ENCODE measurements at regions not wholly inside any gene's neighbourhood (a gene's known extent, or its start where the extent isn't known, plus 50 kb on each side); places are given as distances from the start of the nearest gene placed in this dataset.
"Not testable (repeated sequence)": the region's sequence is repeated elsewhere in the genome, so short reads cannot be mapped to it uniquely, and the experiment has no call there.

DNA sequence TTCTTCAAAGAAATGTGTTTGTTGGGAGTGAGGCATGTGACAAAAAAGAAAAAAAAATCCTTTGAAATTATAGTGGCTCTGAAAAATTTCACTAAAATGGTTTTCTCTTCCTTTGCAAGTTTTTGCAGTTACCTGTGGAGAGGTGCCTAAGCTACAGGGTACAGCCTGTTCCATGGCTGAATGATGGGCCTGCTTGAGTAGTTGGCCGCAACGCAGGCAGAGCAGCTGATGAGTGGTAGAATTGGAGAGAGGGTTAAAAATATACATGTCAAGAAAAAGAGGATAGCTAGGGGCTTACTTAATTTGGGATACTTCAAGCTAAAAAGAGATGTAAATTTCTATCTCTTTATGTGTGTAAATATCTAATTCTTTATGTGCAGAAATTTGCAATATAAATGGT lies 629.1 kb upstream of the SLC10A2 start:
- DNase-seq (ENCODE audit: low read depth, low spot score), result no peak

DNA sequence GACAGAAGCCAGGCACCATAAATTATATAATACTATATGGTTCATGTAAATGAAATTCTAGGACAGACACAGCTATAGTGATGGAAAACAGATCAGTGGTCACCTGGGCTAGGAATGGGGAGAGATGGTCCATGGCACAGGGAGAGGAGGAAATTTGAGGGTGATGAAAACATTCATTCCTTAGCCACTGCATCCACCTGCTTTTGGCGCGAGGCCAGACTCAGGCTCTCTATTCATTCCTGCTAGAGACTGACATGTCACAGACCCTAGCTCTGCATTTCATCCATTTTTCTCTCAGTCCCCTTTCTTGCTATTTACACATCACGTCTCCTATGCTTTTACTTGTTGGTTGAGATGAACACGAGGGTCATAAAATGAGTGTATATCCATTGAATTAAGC lies 628.3 kb upstream of the SLC10A2 start:
- no peak for DNase-seq (ENCODE audit: low read depth, low spot score)

DNA sequence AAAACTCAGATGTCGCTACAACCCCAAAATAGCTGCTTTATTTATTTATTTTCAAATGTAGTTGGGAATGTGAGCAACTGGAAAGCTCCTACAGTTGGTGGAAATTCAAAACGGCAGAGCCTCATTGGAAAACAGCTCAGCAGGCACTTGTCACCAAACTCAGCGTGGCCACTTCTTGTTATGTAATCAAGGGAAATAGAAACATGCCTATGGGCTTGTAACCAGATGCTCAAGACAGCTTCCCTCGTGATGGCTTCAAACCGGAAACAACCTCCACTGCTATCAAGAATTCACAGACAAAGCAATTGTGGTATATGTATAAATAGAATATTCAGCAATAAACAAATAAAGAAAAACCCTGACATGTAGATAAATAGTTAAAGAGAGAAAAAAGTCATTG lies 627.8 kb upstream of the SLC10A2 start:
- DNase-seq (ENCODE audit: low read depth, low spot score), result no peak

DNA sequence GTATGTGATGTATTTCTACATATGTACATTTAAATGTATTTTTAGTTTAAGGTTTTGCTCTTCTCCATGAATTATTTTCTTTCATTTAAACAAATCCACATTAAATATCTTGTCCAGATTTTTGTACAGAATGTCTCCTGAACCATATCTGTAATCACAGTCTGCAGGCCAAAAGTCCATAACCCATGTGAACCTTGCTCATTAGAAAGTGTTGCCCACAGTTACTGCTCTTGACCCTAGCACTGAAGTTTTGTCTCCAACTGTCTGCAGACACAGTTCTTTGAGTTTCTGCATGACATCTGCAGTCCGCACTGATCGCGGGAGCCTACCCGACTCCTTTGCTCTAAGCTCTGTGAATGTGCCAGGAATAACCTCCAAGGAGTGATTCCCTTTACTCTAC lies 626.2 kb upstream of the SLC10A2 start:
- no peak for DNase-seq (ENCODE audit: low read depth, low spot score)

DNA sequence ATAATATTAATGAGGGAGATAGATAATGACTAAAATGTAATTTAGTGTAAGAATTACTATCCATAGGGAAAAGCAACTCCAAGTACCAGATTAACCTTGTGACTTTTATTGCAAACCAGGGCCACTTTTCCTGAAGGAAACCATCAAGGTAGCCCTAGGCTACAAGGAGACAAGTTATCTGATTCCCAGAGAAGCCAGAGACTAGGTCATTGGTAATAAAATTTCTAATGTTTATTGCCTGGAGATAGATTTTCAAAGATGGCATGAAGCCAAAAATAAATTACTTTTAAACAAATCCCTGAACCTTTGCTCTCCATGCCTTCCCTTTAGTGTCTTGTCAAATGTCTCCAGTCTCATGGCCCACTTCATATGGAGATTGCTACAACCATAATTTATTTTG lies 610.1 kb upstream of the SLC10A2 start:
- DNase-seq (ENCODE audit: low read depth, low spot score), result no peak

DNA sequence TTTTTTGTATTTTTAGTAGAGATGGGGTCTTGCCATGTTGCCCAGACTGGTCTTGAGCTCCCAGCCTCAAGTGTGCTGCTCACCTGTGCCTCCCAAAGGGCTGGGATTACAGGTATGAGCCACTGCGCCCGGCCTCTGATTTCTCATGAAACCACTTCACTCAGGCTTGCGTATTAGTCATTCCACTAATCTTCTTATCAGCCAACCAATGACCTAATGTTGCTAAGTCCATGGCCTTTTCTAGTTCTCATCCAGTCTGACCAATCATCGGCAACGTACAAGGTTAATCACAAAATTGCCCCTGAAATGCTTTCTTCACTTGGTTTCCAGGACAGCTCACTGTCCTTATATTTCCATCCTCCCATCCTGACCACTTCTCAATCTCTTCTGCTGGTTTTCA lies 605.3 kb upstream of the SLC10A2 start:
- no peak for DNase-seq (ENCODE audit: low read depth, low spot score)

DNA sequence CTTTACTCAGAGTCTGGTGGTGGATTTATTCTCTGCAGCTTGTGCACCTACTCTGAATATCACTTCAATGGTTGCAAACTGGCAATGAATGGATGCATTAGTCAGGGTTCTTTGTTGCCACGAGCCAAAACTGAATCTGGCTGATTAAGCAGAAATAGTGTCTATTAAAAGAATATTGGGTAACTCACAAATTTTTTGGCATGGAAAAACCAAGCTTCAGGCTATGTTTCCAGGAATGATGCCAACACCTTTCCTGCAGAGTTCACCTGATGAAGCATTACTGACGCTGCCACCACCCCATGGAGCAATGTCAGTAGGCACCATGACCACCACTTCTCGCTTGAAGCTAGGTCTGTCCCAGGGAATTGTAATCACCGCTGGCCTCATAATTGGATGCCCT lies 597.8 kb upstream of the SLC10A2 start:
- DNase-seq (ENCODE audit: low read depth, low spot score), result no peak

DNA sequence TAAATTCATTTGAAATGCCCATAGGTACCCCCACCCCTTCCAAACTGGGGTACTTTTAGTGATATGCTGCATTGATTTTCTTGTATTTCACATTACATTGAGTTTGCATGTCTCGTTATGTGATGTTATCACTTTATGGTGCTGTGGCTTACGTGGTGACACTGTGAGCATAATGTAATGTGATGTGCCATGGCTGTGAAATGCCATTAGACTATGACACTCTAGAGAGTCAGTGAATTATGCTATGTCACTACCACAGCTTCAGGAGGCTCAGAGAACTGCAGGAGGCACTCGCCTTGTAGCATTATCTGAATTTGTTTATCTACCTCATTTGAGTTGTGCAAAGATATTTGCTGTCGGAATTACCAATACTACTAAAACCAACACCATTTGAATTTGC lies 590.1 kb upstream of the SLC10A2 start:
- DNase-seq (ENCODE audit: low read depth, low spot score), result no peak

DNA sequence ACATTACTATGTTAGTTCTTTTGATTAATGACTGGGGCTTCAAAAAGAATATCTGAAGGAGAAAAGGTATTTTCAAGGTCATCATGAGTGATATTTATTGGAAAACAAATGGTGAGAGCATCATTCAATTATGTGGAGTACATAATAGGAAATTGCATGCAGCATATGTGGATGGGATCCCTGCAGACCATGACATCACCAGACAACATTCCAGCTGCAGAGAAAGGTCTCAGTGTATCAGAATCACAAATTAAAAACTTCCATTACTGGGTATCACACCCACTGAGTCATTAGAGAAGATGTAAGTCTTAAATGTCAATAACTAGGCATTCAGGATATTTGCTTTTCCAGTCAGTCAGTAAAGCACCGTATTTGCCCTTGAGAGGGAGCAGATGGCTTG lies 574.4 kb upstream of the SLC10A2 start:
- no peak for DNase-seq (ENCODE audit: low read depth, low spot score)

DNA sequence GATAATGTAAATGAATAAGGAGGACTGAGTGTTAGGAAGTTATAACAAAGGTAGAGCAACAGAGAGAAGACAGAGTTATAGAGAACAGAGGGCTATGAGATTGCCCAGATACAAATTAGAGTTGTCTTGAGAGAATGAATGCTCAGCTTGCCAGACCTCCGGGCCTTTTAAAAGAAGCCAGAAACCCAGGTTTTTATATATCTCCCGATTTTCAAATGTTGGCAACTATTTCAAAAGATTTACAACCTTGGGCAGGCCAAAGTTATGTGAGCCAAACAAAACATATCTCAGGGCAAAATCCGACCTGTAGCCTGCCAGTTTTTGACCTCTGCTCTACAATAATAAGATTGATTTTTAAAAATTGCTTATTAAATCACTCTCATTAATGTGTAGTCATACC lies 573.1 kb upstream of the SLC10A2 start:
- DNase-seq (ENCODE audit: low read depth, low spot score), result no peak

DNA sequence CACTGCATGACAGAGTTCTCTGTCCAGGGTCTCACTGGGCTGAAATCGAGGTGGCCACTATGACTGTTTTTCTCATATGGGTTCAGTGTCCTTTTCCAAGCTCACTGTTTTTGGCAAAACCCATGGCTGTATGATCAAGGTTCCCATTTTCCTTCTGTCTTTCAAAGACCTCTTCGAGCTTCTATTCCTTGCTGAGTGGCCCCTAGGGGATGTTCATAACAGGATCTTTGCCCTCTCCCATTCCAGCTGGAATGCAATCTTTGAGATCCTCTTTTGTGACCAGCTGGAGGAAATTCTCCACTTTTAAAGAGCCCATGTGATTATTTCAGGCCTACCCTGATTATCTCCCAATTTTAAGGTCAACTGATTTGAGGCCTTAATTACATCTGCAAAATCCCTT lies 572.5 kb upstream of the SLC10A2 start:
- DNase-seq (ENCODE audit: low read depth, low spot score), result no peak

DNA sequence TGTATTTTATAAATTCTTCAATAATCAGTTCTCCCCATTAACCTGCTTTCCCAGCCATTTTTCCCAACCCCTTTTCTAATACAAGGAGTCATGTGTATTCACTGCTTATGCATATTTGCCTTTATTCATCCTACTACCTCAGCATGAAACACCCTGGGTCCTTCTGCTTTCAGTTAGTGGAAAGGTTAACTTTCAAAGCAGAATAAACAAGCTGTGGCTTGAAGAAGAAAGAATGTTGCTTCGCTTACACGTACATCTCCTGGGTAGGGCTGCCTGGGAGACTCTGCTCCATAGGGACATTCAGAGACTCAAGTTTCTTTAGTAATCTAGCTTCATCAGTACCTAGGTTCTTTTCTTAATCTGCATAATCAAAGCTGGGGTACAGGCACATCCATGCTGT lies 567.8 kb upstream of the SLC10A2 start:
- DNase-seq (ENCODE audit: low read depth, low spot score), result no peak

DNA sequence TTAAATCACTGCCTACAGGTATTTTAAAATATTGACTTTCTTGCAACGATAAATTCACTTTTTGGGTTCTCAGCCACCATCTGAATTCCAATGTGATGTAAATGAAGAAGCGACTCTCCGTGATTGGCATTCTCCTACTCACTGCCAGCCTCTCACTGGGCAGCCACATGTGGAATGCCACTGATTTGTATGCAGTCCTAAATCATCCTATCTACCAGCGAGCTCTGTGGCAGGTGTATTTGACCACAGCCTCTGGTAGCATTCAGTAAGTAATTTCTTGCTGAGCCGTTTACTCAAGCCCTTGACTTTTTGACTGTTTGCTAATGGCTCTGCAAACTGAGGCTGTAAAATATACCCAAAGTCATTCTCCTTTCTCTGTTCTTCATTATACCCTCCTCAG lies 559.0 kb upstream of the SLC10A2 start:
- no peak for DNase-seq (ENCODE audit: low read depth, low spot score)

DNA sequence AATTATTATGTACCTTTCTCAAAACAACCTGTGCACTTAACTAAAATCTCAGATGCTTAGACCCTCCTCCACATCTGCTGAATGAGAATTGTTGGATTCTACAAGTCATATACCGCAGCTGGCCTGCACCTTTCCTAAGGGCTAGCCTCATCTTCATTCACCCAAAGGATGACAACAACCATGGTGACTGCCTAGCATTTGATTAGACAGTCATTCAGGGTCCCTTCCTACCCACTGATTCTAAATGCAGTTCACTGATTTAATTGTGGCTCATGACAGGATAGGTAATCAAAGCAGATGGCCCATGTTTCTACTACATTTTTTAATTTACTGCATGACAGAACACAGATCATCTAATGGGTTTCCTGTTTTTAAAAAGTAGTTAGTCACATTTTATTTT lies 551.9 kb upstream of the SLC10A2 start:
- no peak for DNase-seq (ENCODE audit: low read depth, low spot score)

DNA sequence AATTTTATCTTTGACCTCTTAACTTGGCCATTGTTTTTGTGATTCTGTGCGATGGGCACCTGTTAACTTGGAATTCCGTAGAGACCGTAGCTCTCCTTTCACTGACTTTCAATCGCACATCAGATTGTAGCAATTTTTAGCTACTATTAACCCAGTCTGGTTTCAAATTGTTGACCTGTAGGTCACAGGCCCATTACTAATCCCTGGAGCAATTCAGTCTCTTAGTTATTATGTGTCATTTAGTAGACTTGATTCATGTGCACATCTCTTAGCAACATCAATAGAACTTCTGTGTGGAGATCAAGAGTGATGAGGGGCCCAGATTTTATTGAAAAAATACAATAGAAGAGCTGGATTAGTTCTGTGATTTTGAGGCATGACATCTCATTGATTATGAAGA lies 549.6 kb upstream of the SLC10A2 start:
- DNase-seq (ENCODE audit: low read depth, low spot score), result no peak

DNA sequence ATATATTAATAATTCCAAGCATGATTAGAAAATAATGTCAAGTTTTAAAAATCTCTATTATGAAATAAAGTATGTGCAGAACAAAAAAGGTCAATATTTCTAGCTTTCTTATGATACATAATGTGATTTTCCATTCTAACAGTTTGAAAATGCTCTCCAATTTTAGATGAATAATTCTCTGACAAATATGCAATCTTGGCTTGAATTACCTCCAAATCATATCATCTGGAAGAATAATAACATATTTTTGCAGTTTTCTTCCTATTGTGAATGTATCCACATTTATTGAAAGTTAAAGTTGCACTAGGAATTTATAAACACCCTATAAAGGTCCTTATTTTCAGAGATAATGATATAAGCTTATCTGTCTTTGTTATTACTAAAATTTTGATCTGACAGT lies 548.5 kb upstream of the SLC10A2 start:
- no peak for DNase-seq (ENCODE audit: low read depth, low spot score)

DNA sequence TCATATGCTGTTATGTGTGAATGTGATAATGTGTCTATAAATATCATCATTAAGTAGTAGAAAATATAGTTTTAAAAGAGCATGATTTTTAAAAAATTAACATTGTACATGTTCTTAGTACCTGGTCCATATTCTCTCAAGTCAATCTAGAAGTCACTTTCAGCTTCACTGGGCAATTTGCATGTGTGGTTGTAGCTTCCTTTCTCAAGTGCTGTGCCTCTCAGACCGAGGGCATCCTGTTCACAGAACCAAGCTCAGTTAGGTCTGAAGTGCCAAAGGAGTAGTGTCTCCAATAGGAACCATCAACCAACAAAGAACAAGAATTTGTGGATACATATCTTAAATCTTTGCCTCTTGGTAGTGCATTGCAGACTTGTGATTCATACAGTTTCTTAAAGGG lies 541.8 kb upstream of the SLC10A2 start:
- no peak for DNase-seq (ENCODE audit: low read depth, low spot score)

DNA sequence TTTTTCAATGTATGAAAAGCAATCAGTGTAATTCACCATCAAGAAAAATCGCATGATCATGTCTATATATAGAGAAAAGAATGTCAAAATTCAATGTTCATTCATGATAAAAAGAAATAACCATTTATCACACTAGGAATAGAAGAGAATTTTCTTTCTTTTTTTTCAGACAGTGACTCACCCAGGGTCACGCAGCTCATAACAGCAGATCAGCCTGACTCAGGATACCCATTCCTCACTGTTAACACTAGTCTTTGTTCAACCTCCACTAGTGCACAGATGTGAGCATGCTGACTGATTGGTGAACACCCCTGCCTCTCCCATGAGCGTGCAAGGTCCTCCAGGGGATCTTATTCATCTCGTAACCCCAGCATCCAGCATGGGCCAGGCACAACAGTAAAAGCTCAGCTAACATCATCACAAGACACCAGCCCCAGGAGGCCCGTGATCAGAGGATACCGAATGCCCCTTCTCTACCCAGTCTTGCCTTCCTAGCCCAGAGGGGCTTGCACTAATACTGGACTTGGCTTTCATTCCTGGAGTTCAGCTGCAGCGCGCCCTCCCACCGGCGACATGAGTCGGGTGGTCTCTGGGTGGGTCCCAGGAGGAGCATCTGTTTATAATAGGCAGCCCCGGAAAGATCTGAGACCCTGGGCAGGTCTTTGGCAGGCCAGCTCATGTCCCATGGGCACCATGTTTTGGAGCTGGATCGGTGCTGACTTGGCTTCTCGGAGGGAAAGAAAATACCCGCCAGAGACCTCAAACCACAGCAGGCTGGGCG lies 539.5 kb upstream of the SLC10A2 start:
- DNase-seq (ENCODE audit: low read depth, low spot score), result no peak

DNA sequence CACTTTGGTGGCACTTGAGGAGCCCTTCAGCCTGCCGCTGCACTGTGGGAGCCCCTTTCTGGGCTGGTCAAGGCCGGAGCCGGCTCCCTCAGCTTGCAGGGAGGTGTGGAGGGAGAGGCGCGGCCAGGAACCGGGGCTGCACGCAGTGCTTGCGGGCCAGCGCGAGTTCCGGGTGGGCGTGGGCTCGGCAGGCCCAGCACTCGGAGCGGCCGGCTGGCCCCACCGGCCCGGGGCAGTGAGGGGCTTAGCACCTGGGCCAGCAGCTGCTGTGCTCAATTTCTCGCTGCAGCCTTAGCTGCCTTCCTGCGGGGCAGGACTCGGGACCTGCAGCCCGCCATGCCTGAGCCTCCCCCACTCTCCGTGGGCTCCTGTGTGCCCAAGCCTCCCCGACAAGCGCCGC lies 533.7 kb upstream of the SLC10A2 start:
- DNase-seq (ENCODE audit: low read depth, low spot score), result not testable (repeated sequence)

DNA sequence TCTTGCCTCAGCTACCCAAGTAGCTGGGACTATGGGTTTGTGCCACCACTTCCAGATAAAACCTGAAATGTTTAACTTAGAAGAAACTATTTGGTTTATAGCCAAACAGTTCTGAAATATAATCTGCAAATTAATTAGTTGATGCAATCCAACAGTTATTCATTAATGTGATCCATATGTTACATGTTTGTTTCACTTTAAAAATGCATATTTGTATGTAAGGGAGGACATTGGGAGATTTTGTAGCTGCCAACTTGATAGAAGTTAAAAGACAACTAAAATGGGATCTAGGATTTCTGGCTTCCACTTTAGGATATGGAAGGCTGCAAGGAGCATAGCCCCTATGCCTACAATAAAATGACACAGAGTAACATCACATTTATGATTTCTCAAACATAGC lies 532.5 kb upstream of the SLC10A2 start:
- DNase-seq (ENCODE audit: low read depth, low spot score), result no peak

DNA sequence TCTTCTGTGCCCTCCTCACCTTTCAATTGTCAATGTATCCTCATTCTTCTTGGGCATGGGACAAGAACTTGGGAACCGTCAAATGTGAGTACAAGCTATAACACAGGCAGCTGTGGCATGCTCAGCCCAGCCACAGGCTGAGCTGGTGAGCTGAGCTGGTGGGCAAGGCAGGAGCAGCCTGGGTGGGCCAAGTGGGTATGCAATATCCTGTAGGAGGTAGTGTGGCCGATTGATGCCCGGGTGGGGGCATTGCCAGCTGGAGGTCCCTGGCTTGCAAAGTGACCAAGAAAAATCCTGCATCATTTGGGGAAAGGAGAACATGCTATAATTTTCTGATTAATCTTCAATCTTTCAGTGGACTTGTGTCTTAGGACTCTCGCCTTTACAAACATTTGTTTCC lies 507.2 kb upstream of the SLC10A2 start:
- no peak for DNase-seq (ENCODE audit: low read depth, low spot score)

DNA sequence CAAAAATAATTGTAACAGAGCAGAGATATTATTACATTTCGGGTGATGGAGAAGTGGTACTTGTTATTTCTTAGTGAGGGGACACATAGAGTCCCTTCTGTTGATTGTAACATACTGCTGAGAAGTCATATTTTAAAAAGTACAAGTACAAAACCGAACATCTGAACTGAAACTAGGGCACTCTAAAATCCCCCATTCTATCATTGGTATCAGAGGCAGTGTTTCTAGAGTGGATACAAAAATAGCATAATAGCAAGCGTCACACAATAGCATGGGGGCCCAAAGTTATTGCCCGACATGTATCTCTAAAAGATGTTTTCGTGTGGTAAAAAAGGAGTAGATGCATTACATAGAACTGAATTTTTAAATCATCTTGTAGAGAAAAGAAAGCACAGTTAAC lies 502.1 kb upstream of the SLC10A2 start:
- no peak for DNase-seq (ENCODE audit: low read depth, low spot score)

DNA sequence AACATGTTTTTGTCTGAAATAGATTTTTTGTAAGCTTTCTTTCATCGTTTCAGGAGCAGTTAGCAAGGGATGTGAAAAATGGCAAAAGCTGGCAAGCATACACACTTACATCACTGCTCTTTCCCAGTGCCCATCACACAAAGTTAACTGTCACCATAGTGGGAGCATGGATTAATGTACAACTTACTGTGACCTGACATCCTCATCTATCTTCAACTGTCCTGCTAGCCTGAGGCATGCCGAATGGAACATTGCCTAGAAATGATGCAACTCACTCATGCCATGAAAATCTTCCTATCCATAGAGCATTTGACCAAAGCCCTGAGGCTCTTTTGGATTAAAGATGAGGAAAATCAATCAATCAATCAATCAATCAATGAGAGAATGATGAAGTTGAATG lies 491.7 kb upstream of the SLC10A2 start:
- DNase-seq (ENCODE audit: low read depth, low spot score), result no peak

DNA sequence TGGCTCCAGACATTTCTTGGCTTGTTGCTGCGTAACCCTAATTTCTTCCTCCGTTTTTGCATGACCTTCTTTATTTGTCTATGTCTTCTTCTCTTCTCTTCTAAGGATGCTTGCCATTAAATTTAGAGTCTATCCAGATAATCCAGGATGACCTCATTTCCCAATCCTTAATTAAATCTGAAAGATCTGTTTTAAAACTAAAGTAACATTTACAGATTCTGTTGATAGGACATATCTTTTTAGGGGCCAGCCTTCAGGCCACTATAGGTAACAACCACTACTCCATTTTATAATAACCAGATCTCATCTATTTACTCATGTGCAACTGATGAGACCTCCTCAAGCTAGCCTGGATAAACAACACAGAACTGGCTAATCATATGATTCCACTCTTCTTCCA lies 490.5 kb upstream of the SLC10A2 start:
- no peak for DNase-seq (ENCODE audit: low read depth, low spot score)

All from brain pericyte (primary cell).